Right lobe of liver (tissue), 6 donors: ENCODE measurements at regions not wholly inside any gene's neighbourhood (a gene's known extent, or its start where the extent isn't known, plus 50 kb on each side); places are given as distances from the start of the nearest gene placed in this dataset.
A peak's percentile ranks its signal among the peaks of the same experiment; 100 is the strongest.

ENCODE experiments used
- ATAC-seq, 4 donors: fragments of 200-7000 bp; cut with Tn5 transposase; one replicate each; pipeline ENCODE4 v1.9.1; 2020; ENCODE audit warnings: mild to moderate bottlenecking in 4 of 4, moderate library complexity in 4 of 4
- DNase-seq, 3 donors: peaks; one replicate each; pipeline ENCODE4 v3.0.0-alpha.2; 2020
- H3K27ac ChIP-seq, 3 donors: fragments of 200-600 bp; one replicate each; pipeline ENCODE4 v1.8.0; 2022
- H3K27me3 ChIP-seq, 2 donors: fragments of 200-600 bp; one replicate each; pipeline ENCODE4 v1.8.0; 2022
- H3K36me3 ChIP-seq, 4 donors: fragments of 200-600 bp; sonication (generic) in 1 of 4; one replicate each; pipeline versions ENCODE4 v1.5.1 to v1.8.0; 2017 to 2022; ENCODE audit warnings: control low read depth in 1 of 4
- H3K4me1 ChIP-seq, 4 donors: fragments of 200-600 bp; sonication (generic) in 1 of 4; one replicate each; pipeline versions ENCODE4 v1.5.1 to v1.8.0; 2017 to 2022; ENCODE audit warnings: control low read depth in 1 of 4
- H3K4me3 ChIP-seq, 3 donors: fragments of 200-600 bp; one replicate each; pipeline ENCODE4 v1.8.0; 2022
- H3K9me3 ChIP-seq, 4 donors: fragments of 200-600 bp; sonication (generic) in 1 of 4; one replicate each; pipeline versions ENCODE4 v1.5.1 to v1.8.0; 2017 to 2022; ENCODE audit warnings: control low read depth in 1 of 4
- CTCF ChIP-seq, 4 donors: fragments of 200-600 bp in 3 of 4; fragments of 450-650 bp in 1 of 4; IDR thresholded peaks; one replicate each; pipeline versions ENCODE4 v1.5.1 to v1.8.0; 2016 to 2022; ENCODE audit warnings: antibody characterized with exemption in 4 of 4, mild to moderate bottlenecking in 2 of 4
- POLR2A ChIP-seq: fragments of 450-650 bp; IDR thresholded peaks from one replicate; pipeline ENCODE4 v1.6.1; 2017; ENCODE audit warnings: antibody characterized with exemption, mild to moderate bottlenecking
- WGBS: methylation state at CpG from one replicate; pipeline ENCODE4 v1.1.6; 2018; ENCODE audit warnings: low coverage, low lambda C conversion rate; ENCODE audit not compliant: insufficient coverage; ENCODE audit errors: missing lambda C conversion rate; 5-methylcytosine and 5-hydroxymethylcytosine counted together
- intact Hi-C, 2 donors: fragments of 100-400 bp; cut with DNase I; formaldehyde crosslinking; loops; one replicate each; pipeline versions ENCODE4 v1.11.2 to v1.14.1; 2022
- donor health status: DM: no; HTN: yes; CAD: no.
- donor health status: DM: no; HTN: no; CAD: no.
- donor health status: DM: no; HTN: no; CAD: no.
- donor health status: DM: no; HTN: yes; CAD: no.
- donor health status: DM: no; HTN: yes; CAD: no.

- peaks cover 0 to 9% (median 2%) of the 10 kb centered on the region in 4 donors for H3K4me1 ChIP-seq
- no peaks in the 10 kb centered on the region for H3K36me3 ChIP-seq
- 35% methylated on average over 4 of the region's 4 CpGs for WGBS
- ATAC-seq (peak; percentile 83 to 95 (median 90)), DNase-seq (no peak)
- intact Hi-C loops, result no loop called here
- TF ChIP-seq POLR2A (no peak), CTCF (IDR thresholded peaks at IDR 0.05) (no peak)
- H3K27ac ChIP-seq, result peak overlapping the region in 1 of 3 donors; percentile 21
- H3K27me3 ChIP-seq, result no peaks in the 10 kb centered on the region
- no peak overlapping the region for H3K4me3 ChIP-seq
- H3K9me3 ChIP-seq, result no peaks in the 10 kb centered on the region
Measured at GRCh38 chr5:15334551-15335266, 165.3 kb upstream of the FBXL7 start.

DNA sequence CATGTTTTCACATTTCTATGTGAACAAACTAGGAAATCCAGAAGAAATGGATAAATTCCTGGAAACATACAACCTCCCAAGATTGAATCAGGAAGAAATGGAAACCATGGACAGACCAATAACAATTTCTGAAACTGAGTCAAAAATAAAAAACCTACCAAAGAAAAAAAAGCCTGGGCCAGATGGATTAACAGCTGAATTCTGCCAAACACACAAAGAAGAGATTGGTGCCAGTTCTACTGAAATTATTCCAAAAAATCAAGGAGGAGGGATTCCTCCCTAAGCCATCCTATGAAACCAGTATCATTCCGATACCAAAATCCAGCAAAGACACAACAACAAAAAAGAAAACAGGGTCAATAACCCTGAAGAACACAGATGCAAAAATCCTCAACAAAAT lies 166.9 kb upstream of the FBXL7 start:
- Histone ChIP-seq H3K27ac (no peak overlapping the region), H3K9me3 (no peaks in the 10 kb centered on the region), H3K4me1 (peaks cover 0 to 9% (median 2%) of the 10 kb centered on the region in 4 donors), H3K27me3 (no peaks in the 10 kb centered on the region), H3K4me3 (no peak overlapping the region), H3K36me3 (no peaks in the 10 kb centered on the region)
- DNase-seq (no peak), ATAC-seq (no peak)
- intact Hi-C loops, result no loop called here
- WGBS, result 100% methylated on average over 1 of the region's 1 CpG
- TF ChIP-seq CTCF (IDR thresholded peaks at IDR 0.05) (no peak), POLR2A (no peak)

- intact Hi-C loops, result no loop called here
- Histone ChIP-seq H3K4me1 (peaks cover 0 to 9% (median 0%) of the 10 kb centered on the region in 4 donors), H3K9me3 (no peaks in the 10 kb centered on the region), H3K27me3 (no peaks in the 10 kb centered on the region), H3K27ac (no peak overlapping the region), H3K36me3 (no peaks in the 10 kb centered on the region), H3K4me3 (no peak overlapping the region)
- ATAC-seq (no peak), DNase-seq (no peak)
- TF ChIP-seq CTCF (IDR thresholded peaks at IDR 0.05) (no peak), POLR2A (no peak)
Measured at GRCh38 chr5:15326932-15327331, 173.0 kb upstream of the FBXL7 start.

DNA sequence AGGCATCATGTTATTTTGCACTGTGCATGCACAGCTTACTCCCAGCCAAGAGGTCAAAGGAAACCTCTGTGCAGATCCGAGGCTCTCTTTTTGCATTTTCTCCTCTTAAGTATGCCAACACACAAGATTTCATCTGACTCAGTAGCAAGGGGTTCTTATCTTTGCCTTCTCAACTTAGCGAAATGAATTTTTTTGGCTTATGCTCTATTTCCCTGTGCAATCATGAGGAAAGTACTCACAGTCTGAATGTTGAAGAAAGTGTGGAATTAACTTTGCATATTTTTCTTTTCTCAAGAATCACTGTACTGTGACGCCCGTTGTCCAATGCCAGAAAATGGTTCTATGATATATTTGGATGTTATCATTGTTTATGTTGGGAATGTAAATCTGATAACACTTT lies 173.5 kb upstream of the FBXL7 start:
- 77% methylated on average over 4 of the region's 4 CpGs for WGBS
- DNase-seq, result no peak

More for the DNA sequence above, 173.5 kb upstream of the FBXL7 start:
- no peaks in the 10 kb centered on the region for H3K27me3 ChIP-seq
- no peaks in the 10 kb centered on the region for H3K9me3 ChIP-seq
- intact Hi-C loops, result no loop called here
- ATAC-seq, result no peak
- no peak overlapping the region for H3K4me3 ChIP-seq
- H3K36me3 ChIP-seq, result no peaks in the 10 kb centered on the region
- no peak overlapping the region for H3K27ac ChIP-seq
- peaks cover 0 to 9% (median 0%) of the 10 kb centered on the region in 4 donors for H3K4me1 ChIP-seq
- TF ChIP-seq CTCF (IDR thresholded peaks at IDR 0.05) (no peak), POLR2A (no peak)
